Endothelial cell of umbilical vein (primary cell): ENCODE measurements at regions not wholly inside any gene's neighbourhood (a gene's known extent, or its start where the extent isn't known, plus 50 kb on each side); places are given as distances from the start of the nearest gene placed in this dataset.

Source experiments
- BruUV-seq: library from RNA; stranded (reverse); fragments of 400-500 nt; replicated peaks from 2 replicates; lab custom pipeline; 2021; lab: Mats Ljungman, UMichigan
- CTCF ChIA-PET: fragments of 300-600, 350-600 bp; sonication (Branson Sonifier 250); formaldehyde crosslinking; loops from one replicate; lab custom pipeline; 2021; ENCODE audit warnings: antibody characterized with exemption, inconsistent platforms; lab: Charles Lee
- POLR2A ChIA-PET: fragments of 300-600, 350-600 bp; sonication (Branson Sonifier 250); formaldehyde crosslinking; loops from one replicate; lab custom pipeline; 2021; ENCODE audit warnings: antibody characterized with exemption, inconsistent platforms; lab: Charles Lee
- DNase-seq: peaks from one replicate; pipeline ENCODE4 v3.0.0-alpha.2; 2011; ENCODE audit warnings: low read depth, low spot score
- FAIRE-seq: peaks from 2 replicates; lab custom pipeline; 2011; peaks lifted over from hg19 to GRCh38; lab: Jason Lieb, UNC
- H2AFZ ChIP-seq: 2 replicates; pipeline ENCODE4 v1.6.0; 2012; ENCODE audit warnings: low read depth, low read length, control low read depth, inconsistent platforms
- H3K27ac ChIP-seq: 2 replicates; pipeline ENCODE4 v1.5.1; 2011; ENCODE audit warnings: low read depth, mild to moderate bottlenecking, control low read depth, low read length, moderate library complexity; ENCODE audit not compliant: insufficient read depth
- H3K27me3 ChIP-seq, 2 experiments: 2 replicates each; pipeline versions ENCODE4 v1.6.0 to v1.6.1; 2011; ENCODE audit warnings: low read length in 2 of 2, mixed read lengths in 1 of 2; ENCODE audit not compliant: control insufficient read depth in 2 of 2, insufficient read depth in 2 of 2
- H3K36me3 ChIP-seq, 2 experiments: 2 replicates in 1 of 2; 3 replicates in 1 of 2; pipeline ENCODE4 v1.5.1; 2011; ENCODE audit warnings: low read length in 2 of 2, mild to moderate bottlenecking in 1 of 2, moderate library complexity in 1 of 2; ENCODE audit not compliant: control insufficient read depth in 2 of 2, insufficient read depth in 2 of 2; ENCODE audit errors: extremely low read depth in 1 of 2
- H3K4me1 ChIP-seq: 3 replicates; pipeline ENCODE4 v1.5.1; 2011; ENCODE audit warnings: mild to moderate bottlenecking, low read length; ENCODE audit not compliant: control insufficient read depth, insufficient read depth; ENCODE audit errors: extremely low read depth
- H3K4me2 ChIP-seq: 2 replicates; pipeline ENCODE4 v1.6.1; 2011; ENCODE audit warnings: low read length, control low read depth, mixed read lengths; ENCODE audit not compliant: insufficient read depth
- H3K4me3 ChIP-seq, 3 experiments: fragments of 200-600 bp in 1 of 3; sonication (generic), shearing (Covaris generic) in 1 of 3; replicated peaks in 1 of 3; 2 replicates each; pipeline ENCODE4 v1.5.1; 2011 to 2016; ENCODE audit warnings: control low read depth in 3 of 3, low read length in 3 of 3, mild to moderate bottlenecking in 2 of 3, inconsistent platforms in 1 of 3, low read depth in 1 of 3, moderate library complexity in 1 of 3; ENCODE audit not compliant: insufficient read depth in 1 of 3
- H3K79me2 ChIP-seq: 2 replicates; pipeline ENCODE4 v1.6.0; 2012; ENCODE audit warnings: low read length, inconsistent platforms; ENCODE audit not compliant: control insufficient read depth, insufficient read depth
- H3K9ac ChIP-seq: replicated peaks from 2 replicates; pipeline ENCODE3; 2011; ENCODE audit warnings: low read length, control low read depth; ENCODE audit not compliant: insufficient read depth; ENCODE audit errors: extremely low read depth
- H3K9me1 ChIP-seq: replicated peaks from 3 replicates; pipeline ENCODE4 v1.6.0; 2011; ENCODE audit warnings: mild to moderate bottlenecking, low read length; ENCODE audit not compliant: control insufficient read depth, insufficient read depth; ENCODE audit errors: extremely low read depth
- H3K9me3 ChIP-seq: replicated peaks from 2 replicates; pipeline ENCODE4 v1.5.1; 2012; ENCODE audit warnings: low read length, inconsistent platforms; ENCODE audit not compliant: control insufficient read depth, insufficient read depth
- H4K20me1 ChIP-seq: replicated peaks from 2 replicates; pipeline ENCODE3; 2011; ENCODE audit warnings: mild to moderate bottlenecking, low read length; ENCODE audit not compliant: control insufficient read depth, insufficient read depth; ENCODE audit errors: extremely low read depth
- CTCF ChIP-seq, 2 donors: IDR thresholded peaks; 1 replicate in 1 of 2; 2 replicates in 1 of 2; pipeline ENCODE4 v1.5.1; 2011; ENCODE audit warnings: low read length in 2 of 2, mild to moderate bottlenecking in 2 of 2, moderate library complexity in 2 of 2, control low read depth in 1 of 2, inconsistent platforms in 1 of 2, low read depth in 1 of 2; ENCODE audit not compliant: insufficient read depth in 1 of 2; ENCODE audit errors: extremely low read depth in 1 of 2
- EZH2 ChIP-seq: IDR thresholded peaks from 2 replicates; pipeline ENCODE4 v1.6.1; 2012; ENCODE audit warnings: borderline replicate concordance, low read depth, mild to moderate bottlenecking, moderate library complexity, low read length, inconsistent platforms; ENCODE audit not compliant: severe bottlenecking
- FOS ChIP-seq: IDR thresholded peaks from 2 replicates; pipeline ENCODE4 v1.6.1; 2011; ENCODE audit warnings: mild to moderate bottlenecking, low read length, moderate library complexity, borderline replicate concordance; ENCODE audit not compliant: insufficient read depth
- GATA2 ChIP-seq: IDR thresholded peaks from 2 replicates; pipeline ENCODE4 v1.7.0; 2011; ENCODE audit warnings: low read depth, mild to moderate bottlenecking, moderate library complexity, mixed read lengths, low read length; ENCODE audit not compliant: insufficient read length, insufficient read depth
- JUN ChIP-seq: IDR thresholded peaks from 2 replicates; pipeline ENCODE4 v1.6.1; 2011; ENCODE audit warnings: borderline replicate concordance, low read depth; ENCODE audit not compliant: insufficient read length, insufficient read depth
- MAX ChIP-seq: IDR thresholded peaks from 2 replicates; pipeline ENCODE4 v1.6.1; 2011; ENCODE audit not compliant: insufficient read depth, insufficient read length
- MYC ChIP-seq: IDR thresholded peaks from one replicate; pipeline ENCODE4 v1.6.1; 2011; ENCODE audit warnings: mild to moderate bottlenecking, low read depth, low read length
- POLR2A ChIP-seq: IDR thresholded peaks from 2 replicates; pipeline ENCODE4 v1.6.1; 2012; ENCODE audit warnings: low read depth, mild to moderate bottlenecking, control low read depth, low read length
- POLR2AphosphoS5 ChIP-seq: IDR thresholded peaks from 2 replicates; pipeline ENCODE4 v1.6.1; 2012; ENCODE audit warnings: low read depth, mild to moderate bottlenecking, control low read depth, low read length, moderate library complexity; ENCODE audit not compliant: insufficient read depth
- dilution Hi-C: fragments of 300-500 bp; cut with MboI; formaldehyde crosslinking; loops from one replicate; pipeline ENCODE4 v1.15.0; 2019; ENCODE audit warnings: low sequenced_read_pairs; ENCODE audit not compliant: extremely low pct_ligation_motif_present
- intact Hi-C: fragments of 100-400 bp; cut with micrococcal nuclease; formaldehyde crosslinking; loops from one replicate; pipeline ENCODE4 v1.10.0; 2022

- ChIA-PET CTCF (no interaction called here), POLR2A (no interaction called here)
- H3K36me3 ChIP-seq: no peaks in the 10 kb centered on the region
- H3K27me3 ChIP-seq: no peaks in the 10 kb centered on the region
- no peak for TF ChIP-seq EZH2
- TF ChIP-seq JUN: no peak
- TF ChIP-seq FOS: no peak
- TF ChIP-seq POLR2A: no peak
- TF ChIP-seq MYC: no peak
- TF ChIP-seq MAX: no peak
- TF ChIP-seq GATA2: no peak
- no peak for TF ChIP-seq CTCF (IDR thresholded peaks at IDR 0.05; ENCODE audit: extremely low read depth in 1 of 2, insufficient read depth in 1 of 2, low read depth in 1 of 2, low read length in 2 of 2)
- no peak for TF ChIP-seq POLR2AphosphoS5
- FAIRE-seq (no peak), DNase-seq (no peak)
- dilution Hi-C loops: no loop called here
- H3K27ac ChIP-seq: no peak overlapping the region
- intact Hi-C loops: no loop called here
- no peaks in the 10 kb centered on the region for H3K9me1 ChIP-seq
- no peak overlapping the region for H2AFZ ChIP-seq
- H3K9me3 ChIP-seq: no peaks in the 10 kb centered on the region
- no peaks in the 10 kb centered on the region for H3K4me1 ChIP-seq
- no peak overlapping the region for H3K9ac ChIP-seq
- H3K4me2 ChIP-seq: no peak overlapping the region
- H3K79me2 ChIP-seq: no peaks in the 10 kb centered on the region
- H4K20me1 ChIP-seq: no peaks in the 10 kb centered on the region
- H3K4me3 ChIP-seq: no peak overlapping the region
- BruUV-seq: no TSS peak
Observed at GRCh38 chr11:131242476-131243000, 127.9 kb upstream of the NTM start.
